Loucy (cell line): ENCODE measurements at regions not wholly inside any gene's neighbourhood (a gene's known extent, or its start where the extent isn't known, plus 50 kb on each side); places are given as distances from the start of the nearest gene placed in this dataset.

Experiments used
- CTCF ChIP-seq: fragments of 200-600 bp; sonication (generic); conservative IDR thresholded peaks from 2 replicates; pipeline ENCODE4 v1.5.1; 2014; ENCODE audit warnings: mild to moderate bottlenecking, antibody characterized with exemption, low read length
- EZH2phosphoT487 ChIP-seq: fragments of 200-600 bp; IDR thresholded peaks from 2 replicates; pipeline ENCODE4 v1.6.1; 2018; ENCODE audit warnings: antibody characterized with exemption, mild to moderate bottlenecking, moderate library complexity, borderline replicate concordance

- no peak for TF ChIP-seq CTCF
- TF ChIP-seq EZH2phosphoT487: no peak
Measured at GRCh38 chr2:176461098-176461808, 192.0 kb downstream of the MTX2 start.
